Astrocyte of the cerebellum (primary cell): ENCODE measurements at regions not wholly inside any gene's neighbourhood (a gene's known extent, or its start where the extent isn't known, plus 50 kb on each side); places are given as distances from the start of the nearest gene placed in this dataset.
A peak's percentile ranks its signal among the peaks of the same experiment; 100 is the strongest.

Source experiments
- DNase-seq: peaks from one replicate; pipeline ENCODE4 v3.0.0-alpha.2; 2011; ENCODE audit warnings: low read depth
- H3K4me3 ChIP-seq: 2 replicates; pipeline ENCODE4 v1.5.1; 2011; ENCODE audit warnings: mild to moderate bottlenecking, low read depth, low read length, moderate library complexity
- CTCF ChIP-seq: IDR thresholded peaks from 2 replicates; pipeline ENCODE4 v1.5.1; 2012; ENCODE audit warnings: low read length, low read depth, moderate library complexity, mild to moderate bottlenecking; ENCODE audit errors: missing control alignments
- in situ Hi-C: cut with HindIII; loops from 2 replicates; pipeline ENCODE4 v1.10.0; 2017; ENCODE audit warnings: low sequenced_read_pairs

GRCh38 chr17:72321896-72322295 lies 201.1 kb downstream of the SOX9 start:
- in situ Hi-C loops: no loop called here
- H3K4me3 ChIP-seq: no peak overlapping the region
- TF ChIP-seq CTCF: no peak
- no peak for DNase-seq

- no peak overlapping the region for H3K4me3 ChIP-seq
- TF ChIP-seq CTCF: no peak
- no peak for DNase-seq
- in situ Hi-C loops: no loop called here
Measured at GRCh38 chr17:72332367-72332766, 211.5 kb downstream of the SOX9 start.

DNA sequence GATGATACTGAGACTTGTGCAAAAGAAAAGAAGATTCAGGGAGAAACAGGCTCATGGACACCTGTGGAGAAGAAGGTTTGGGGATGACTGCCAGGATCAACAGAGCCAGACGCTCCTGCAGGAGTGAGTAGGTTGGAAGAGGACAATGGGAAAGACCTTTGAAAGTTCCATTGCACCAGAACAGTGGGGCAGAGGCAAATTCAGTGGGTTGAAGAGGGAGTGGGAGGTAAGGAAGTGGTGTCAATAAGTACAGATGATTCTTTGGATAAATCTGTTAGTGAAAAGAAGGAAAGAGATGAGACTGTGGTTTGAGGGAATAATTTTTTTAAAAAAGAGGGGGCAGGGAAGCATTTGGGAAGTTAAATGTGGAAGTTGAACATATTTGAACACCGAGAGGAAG lies 212.8 kb downstream of the SOX9 start:
- TF ChIP-seq CTCF: no peak
- in situ Hi-C loops: no loop called here
- no peak overlapping the region for H3K4me3 ChIP-seq
- DNase-seq: no peak

GRCh38 chr17:72334205-72334604 lies 213.4 kb downstream of the SOX9 start:
- no peak for DNase-seq
- in situ Hi-C loops: no loop called here
- no peak for TF ChIP-seq CTCF
- no peak overlapping the region for H3K4me3 ChIP-seq

GRCh38 chr17:72336026-72336803 lies 215.4 kb downstream of the SOX9 start:
- TF ChIP-seq CTCF: no peak
- in situ Hi-C loops: loop anchor here (5.0 kb wide), 2 partner anchors 39 to 71 kb away; no protein-coding TSS in a partner anchor
- peak; percentile 39 for DNase-seq
- H3K4me3 ChIP-seq: no peak overlapping the region

- no peak for TF ChIP-seq CTCF
- DNase-seq: no peak
Measured at GRCh38 chr17:72336804-72337070, 215.9 kb downstream of the SOX9 start.

DNA sequence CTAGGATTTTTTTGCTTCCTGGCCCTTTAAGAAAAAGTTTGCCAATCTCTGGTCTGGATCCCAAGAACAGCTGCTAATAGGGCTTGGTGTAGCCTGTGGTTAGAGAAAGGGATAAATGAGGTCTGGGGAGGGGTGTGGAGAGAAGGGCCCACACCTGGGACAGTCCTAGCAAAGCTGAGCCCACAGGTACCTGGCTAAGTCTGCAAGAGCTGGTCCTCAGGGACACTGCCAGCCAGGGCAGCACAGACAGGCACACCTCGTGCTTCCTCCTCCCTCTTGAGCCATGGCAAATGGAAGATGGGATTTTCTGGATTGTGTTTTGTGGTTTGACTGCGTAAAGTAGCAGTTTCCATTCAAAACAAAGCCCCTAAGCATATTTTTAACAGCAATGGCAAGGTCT lies 217.5 kb downstream of the SOX9 start:
- no peak for TF ChIP-seq CTCF
- DNase-seq: no peak
- in situ Hi-C loops: loop anchor here (5.0 kb wide), 2 partner anchors 41 to 69 kb away; no protein-coding TSS in a partner anchor
- H3K4me3 ChIP-seq: no peak overlapping the region

More at GRCh38 chr17:72336804-72337070, 215.9 kb downstream of the SOX9 start:
- in situ Hi-C loops: loop anchor here (5.0 kb wide), 2 partner anchors 39 to 71 kb away; no protein-coding TSS in a partner anchor
- H3K4me3 ChIP-seq: no peak overlapping the region
